A673 (cell line): ENCODE measurements at regions not wholly inside any gene's neighbourhood (a gene's known extent, or its start where the extent isn't known, plus 50 kb on each side); places are given as distances from the start of the nearest gene placed in this dataset.

Experiments
- BruUV-seq: library from RNA; stranded (reverse); fragments of 400-500 nt; replicated peaks from 2 replicates; lab custom pipeline; 2021; lab: Mats Ljungman, UMichigan
- CTCF ChIA-PET: fragments of 300-600 bp; sonication (Branson Sonifier 250); formaldehyde crosslinking; loops from one replicate; lab custom pipeline; 2022; ENCODE audit warnings: antibody characterized with exemption; lab: Charles Lee
- POLR2A ChIA-PET: fragments of 300-600 bp; sonication (Branson Sonifier 250); formaldehyde crosslinking; loops from one replicate; lab custom pipeline; 2022; ENCODE audit warnings: antibody characterized with exemption; ENCODE audit not compliant: low non-redundant PET; lab: Charles Lee
- DNase-seq: peaks from one replicate; pipeline ENCODE4 v3.0.0-alpha.2; 2015; ENCODE audit warnings: low spot score
- H3K27ac ChIP-seq: fragments of 200-600 bp; sonication (generic); 2 replicates; pipeline ENCODE4 v1.5.1; 2016; ENCODE audit warnings: mixed run types, low read depth, mild to moderate bottlenecking, mixed read lengths, antibody characterized with exemption, low read length; ENCODE audit not compliant: poor library complexity, severe bottlenecking
- H3K27me3 ChIP-seq: fragments of 200-600 bp; sonication (generic); replicated peaks from 2 replicates; pipeline ENCODE4 v1.6.1; 2017; ENCODE audit warnings: mixed run types, low read depth, mild to moderate bottlenecking, mixed read lengths, antibody characterized with exemption, low read length; ENCODE audit not compliant: insufficient read depth, poor library complexity
- H3K36me3 ChIP-seq: fragments of 200-600 bp; sonication (generic); 2 replicates; pipeline ENCODE4 v1.6.1; 2016; ENCODE audit warnings: mixed run types, mild to moderate bottlenecking, mixed read lengths, antibody characterized with exemption, low read length; ENCODE audit not compliant: insufficient read depth, poor library complexity, severe bottlenecking
- H3K4me1 ChIP-seq: fragments of 200-600 bp; sonication (generic); 2 replicates; pipeline ENCODE4 v1.6.1; 2017; ENCODE audit warnings: mixed run types, mild to moderate bottlenecking, mixed read lengths, antibody characterized with exemption, low read length; ENCODE audit not compliant: insufficient read depth, poor library complexity, severe bottlenecking
- H3K4me3 ChIP-seq: fragments of 200-600 bp; sonication (generic); 2 replicates; pipeline ENCODE4 v1.5.1; 2016; ENCODE audit warnings: low read depth, mixed run types, mild to moderate bottlenecking, mixed read lengths, low read length; ENCODE audit not compliant: poor library complexity, severe bottlenecking
- H3K9me3 ChIP-seq: fragments of 200-600 bp; sonication (generic); 2 replicates; pipeline ENCODE4 v1.6.1; 2016; ENCODE audit warnings: mixed run types, low read depth, mild to moderate bottlenecking, mixed read lengths, antibody characterized with exemption, low read length; ENCODE audit not compliant: poor library complexity, severe bottlenecking
- CTCF ChIP-seq: fragments of 300-800, 200-600 bp; sonication (generic); conservative IDR thresholded peaks from 2 replicates; pipeline ENCODE4 v1.5.1; 2017; ENCODE audit warnings: low read depth, mild to moderate bottlenecking, antibody characterized with exemption, low read length, moderate library complexity, mixed read lengths
- EZH2 ChIP-seq: fragments of 200-600 bp; sonication (generic); IDR thresholded peaks from 2 replicates; pipeline ENCODE4 v1.6.1; 2017; ENCODE audit warnings: borderline replicate concordance, low read depth, mild to moderate bottlenecking, mixed read lengths, antibody characterized with exemption, low read length; ENCODE audit not compliant: poor library complexity, severe bottlenecking
- intact Hi-C: fragments of 100-400 bp; cut with micrococcal nuclease; formaldehyde crosslinking; loops from one replicate; pipeline ENCODE4 v1.10.0; 2022; ENCODE audit not compliant: unreplicated experiment

GRCh38 chr5:125357660-125358059, 611.2 kb upstream of the ZNF608 start:
- intact Hi-C loops: no loop called here
- Histone ChIP-seq H3K36me3 (no peaks in the 10 kb centered on the region), H3K9me3 (peaks cover 6% of the 10 kb centered on the region), H3K27me3 (no peaks in the 10 kb centered on the region), H3K27ac (no peak overlapping the region), H3K4me1 (no peaks in the 10 kb centered on the region), H3K4me3 (no peak overlapping the region)
- BruUV-seq: no TSS peak
- ChIA-PET POLR2A (no interaction called here), CTCF (no interaction called here)
- TF ChIP-seq EZH2 (no peak), CTCF (no peak)
- DNase-seq: no peak

- CTCF ChIA-PET: no interaction called here
- BruUV-seq: no TSS peak
- POLR2A ChIA-PET: no interaction called here
- no peak overlapping the region for H3K4me3 ChIP-seq
- no peaks in the 10 kb centered on the region for H3K27me3 ChIP-seq
- no peak for TF ChIP-seq CTCF
- TF ChIP-seq EZH2: no peak
- intact Hi-C loops: no loop called here
- H3K9me3 ChIP-seq: no peaks in the 10 kb centered on the region
- peaks cover 7% of the 10 kb centered on the region for H3K4me1 ChIP-seq
- no peak overlapping the region for H3K27ac ChIP-seq
- DNase-seq: no peak
- no peaks in the 10 kb centered on the region for H3K36me3 ChIP-seq
Measured at GRCh38 chr5:125365747-125366146, 619.3 kb upstream of the ZNF608 start.

GRCh38 chr5:125367702-125368101, 621.3 kb upstream of the ZNF608 start:
- CTCF ChIA-PET: no interaction called here
- intact Hi-C loops: no loop called here
- no peak overlapping the region for H3K4me3 ChIP-seq
- no peaks in the 10 kb centered on the region for H3K36me3 ChIP-seq
- H3K27ac ChIP-seq: no peak overlapping the region
- no peak for TF ChIP-seq CTCF
- no peak for TF ChIP-seq EZH2
- BruUV-seq: no TSS peak
- H3K9me3 ChIP-seq: no peaks in the 10 kb centered on the region
- no peak for DNase-seq
- no peaks in the 10 kb centered on the region for H3K27me3 ChIP-seq
- peaks cover 22% of the 10 kb centered on the region for H3K4me1 ChIP-seq
- POLR2A ChIA-PET: no interaction called here
